ENCODE measurements at regions not wholly inside any gene's neighbourhood (a gene's known extent, or its start where the extent isn't known, plus 50 kb on each side); places are given as distances from the start of the nearest gene placed in this dataset.

GRCh38 chr3:182620723-182621434 is 172.4 kb upstream of the ATP11B start:
- TF ChIP-seq, protein P1, sequence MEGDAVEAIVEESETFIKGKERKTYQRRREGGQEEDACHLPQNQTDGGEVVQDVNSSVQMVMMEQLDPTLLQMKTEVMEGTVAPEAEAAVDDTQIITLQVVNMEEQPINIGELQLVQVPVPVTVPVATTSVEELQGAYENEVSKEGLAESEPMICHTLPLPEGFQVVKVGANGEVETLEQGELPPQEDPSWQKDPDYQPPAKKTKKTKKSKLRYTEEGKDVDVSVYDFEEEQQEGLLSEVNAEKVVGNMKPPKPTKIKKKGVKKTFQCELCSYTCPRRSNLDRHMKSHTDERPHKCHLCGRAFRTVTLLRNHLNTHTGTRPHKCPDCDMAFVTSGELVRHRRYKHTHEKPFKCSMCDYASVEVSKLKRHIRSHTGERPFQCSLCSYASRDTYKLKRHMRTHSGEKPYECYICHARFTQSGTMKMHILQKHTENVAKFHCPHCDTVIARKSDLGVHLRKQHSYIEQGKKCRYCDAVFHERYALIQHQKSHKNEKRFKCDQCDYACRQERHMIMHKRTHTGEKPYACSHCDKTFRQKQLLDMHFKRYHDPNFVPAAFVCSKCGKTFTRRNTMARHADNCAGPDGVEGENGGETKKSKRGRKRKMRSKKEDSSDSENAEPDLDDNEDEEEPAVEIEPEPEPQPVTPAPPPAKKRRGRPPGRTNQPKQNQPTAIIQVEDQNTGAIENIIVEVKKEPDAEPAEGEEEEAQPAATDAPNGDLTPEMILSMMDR (conservative IDR thresholded peaks at IDR 0.05; ENCODE audit: low read depth, low read length) = no peak
- no peak for TF ChIP-seq EZH2 (IDR thresholded peaks at IDR 0.05; ENCODE audit: borderline replicate concordance, low read depth, low read length, poor library complexity, severe bottlenecking)
